ENCODE measurements at regions not wholly inside any gene's neighbourhood (a gene's known extent, or its start where the extent isn't known, plus 50 kb on each side); places are given as distances from the start of the nearest gene placed in this dataset.
"Not testable (repeated sequence)": the region's sequence is repeated elsewhere in the genome, so short reads cannot be mapped to it uniquely, and the experiment has no call there.

GRCh38 chr2:34494192-34494591 lies 895.1 kb upstream of the FAM98A start:
- not testable (repeated sequence) for DNase-seq

- DNase-seq = no peak
Observed at GRCh38 chr2:34492561-34493455, 893.7 kb upstream of the FAM98A start.

GRCh38 chr2:34486965-34487364 lies 887.9 kb upstream of the FAM98A start:
- DNase-seq = no peak

GRCh38 chr2:34481542-34481941 lies 882.4 kb upstream of the FAM98A start:
- no peak for DNase-seq

GRCh38 chr2:34480366-34480765 lies 881.3 kb upstream of the FAM98A start:
- DNase-seq = no peak

GRCh38 chr2:34475156-34475555 lies 876.1 kb upstream of the FAM98A start:
- no peak for DNase-seq

GRCh38 chr2:34474646-34475045 lies 875.5 kb upstream of the FAM98A start:
- no peak for DNase-seq

GRCh38 chr2:34447097-34447496 lies 848.0 kb upstream of the FAM98A start:
- DNase-seq = no peak

- no peak for DNase-seq
Observed at GRCh38 chr2:34423301-34423700, 824.2 kb upstream of the FAM98A start.

- DNase-seq = no peak
Observed at GRCh38 chr2:34419856-34420255, 820.8 kb upstream of the FAM98A start.

- no peak for DNase-seq
Observed at GRCh38 chr2:34416856-34417255, 817.8 kb upstream of the FAM98A start.

GRCh38 chr2:34414856-34415255 lies 815.8 kb upstream of the FAM98A start:
- no peak for DNase-seq

- no peak for DNase-seq
Observed at GRCh38 chr2:34408100-34408499, 809.0 kb upstream of the FAM98A start.

- DNase-seq = no peak
Observed at GRCh38 chr2:34403512-34403911, 804.4 kb upstream of the FAM98A start.

- DNase-seq = no peak
Observed at GRCh38 chr2:34402376-34402775, 803.3 kb upstream of the FAM98A start.

GRCh38 chr2:34401186-34401585 lies 802.1 kb upstream of the FAM98A start:
- no peak for DNase-seq

- DNase-seq = no peak
Observed at GRCh38 chr2:34388446-34388845, 789.3 kb upstream of the FAM98A start.

GRCh38 chr2:34387536-34387935 lies 788.4 kb upstream of the FAM98A start:
- no peak for DNase-seq

GRCh38 chr2:34379586-34379985 lies 780.5 kb upstream of the FAM98A start:
- no peak for DNase-seq

GRCh38 chr2:34373586-34374233 lies 774.6 kb upstream of the FAM98A start:
- no peak for DNase-seq

GRCh38 chr2:34372967-34373366 lies 773.9 kb upstream of the FAM98A start:
- no peak for DNase-seq

- DNase-seq = no peak
Observed at GRCh38 chr2:34371711-34372110, 772.6 kb upstream of the FAM98A start.

- no peak for DNase-seq
Observed at GRCh38 chr2:34368304-34368703, 769.2 kb upstream of the FAM98A start.

- no peak for DNase-seq
Observed at GRCh38 chr2:34365932-34366331, 766.8 kb upstream of the FAM98A start.

Measured in MV-4-11 (cell line).